SK-N-SH treated with all-trans-retinoic acid at 6 μM for 48 hours (cell line): ENCODE measurements at regions not wholly inside any gene's neighbourhood (a gene's known extent, or its start where the extent isn't known, plus 50 kb on each side); places are given as distances from the start of the nearest gene placed in this dataset.

Source experiments
- CREB5 ChIP-seq: fragments of 250-450 bp; sonication (Bioruptor Pico); IDR thresholded peaks from 2 replicates; pipeline ENCODE4 v1.5.1; 2020; ENCODE audit warnings: low read depth, mild to moderate bottlenecking, moderate library complexity
- PATZ1 ChIP-seq: fragments of 250-450 bp; sonication (Bioruptor Pico); IDR thresholded peaks from 2 replicates; pipeline ENCODE4 v1.8.0; 2020; ENCODE audit warnings: mild to moderate bottlenecking, moderate library complexity, borderline replicate concordance
- POU6F1 ChIP-seq: fragments of 250-450 bp; sonication (Bioruptor Pico); IDR thresholded peaks from 2 replicates; pipeline ENCODE4 v1.8.0; 2021; ENCODE audit warnings: low read depth, mild to moderate bottlenecking, moderate library complexity, borderline replicate concordance
- PPARA ChIP-seq: fragments of 250-450 bp; sonication (Bioruptor Pico); IDR thresholded peaks from 2 replicates; pipeline ENCODE4 v1.5.0; 2020; ENCODE audit warnings: mild to moderate bottlenecking, borderline replicate concordance
- SNAI2 ChIP-seq: fragments of 250-450 bp; sonication (Bioruptor Pico); IDR thresholded peaks from 2 replicates; pipeline ENCODE4 v1.5.0; 2020; ENCODE audit warnings: mild to moderate bottlenecking, moderate library complexity
- TOX ChIP-seq: fragments of 250-450 bp; sonication (Bioruptor Pico); IDR thresholded peaks from 2 replicates; pipeline ENCODE4 v1.8.0; 2021; ENCODE audit warnings: mild to moderate bottlenecking, moderate library complexity, borderline replicate concordance
- ZFP3 ChIP-seq: fragments of 250-450 bp; sonication (Bioruptor Pico); IDR thresholded peaks from 2 replicates; pipeline ENCODE4 v1.5.0; 2020; ENCODE audit warnings: mild to moderate bottlenecking, moderate library complexity
- ZFP30 ChIP-seq: fragments of 450-650 bp; formaldehyde crosslinking; IDR thresholded peaks from 2 replicates; pipeline ENCODE4 v1.5.0; 2022; ENCODE audit warnings: mild to moderate bottlenecking, moderate library complexity

- TF ChIP-seq ZFP30 (no peak), CREB5 (CRISPR knock-in tag) (no peak), SNAI2 (CRISPR knock-in tag) (no peak), POU6F1 (CRISPR knock-in tag) (no peak), PATZ1 (CRISPR knock-in tag) (no peak), ZFP3 (CRISPR knock-in tag) (no peak), PPARA (CRISPR knock-in tag) (no peak), TOX (no peak)
Observed at GRCh38 chr13:91136806-91137205, 210.7 kb upstream of the MIR17HG start.
